Stimulated activated CD8-positive, alpha-beta memory T cell treated with anti-CD3 and anti-CD28 coated beads, Interleukin-2, amount 100 ng/mL, for 48 hours (primary cell): ENCODE measurements at regions not wholly inside any gene's neighbourhood (a gene's known extent, or its start where the extent isn't known, plus 50 kb on each side); places are given as distances from the start of the nearest gene placed in this dataset.
"Not testable (repeated sequence)": the region's sequence is repeated elsewhere in the genome, so short reads cannot be mapped to it uniquely, and the experiment has no call there.

Experiments
- DNase-seq, 2 donors: peaks; one replicate each; pipeline ENCODE4 v3.0.0-alpha.2; 2020; ENCODE audit warnings: low read depth in 2 of 2

DNA sequence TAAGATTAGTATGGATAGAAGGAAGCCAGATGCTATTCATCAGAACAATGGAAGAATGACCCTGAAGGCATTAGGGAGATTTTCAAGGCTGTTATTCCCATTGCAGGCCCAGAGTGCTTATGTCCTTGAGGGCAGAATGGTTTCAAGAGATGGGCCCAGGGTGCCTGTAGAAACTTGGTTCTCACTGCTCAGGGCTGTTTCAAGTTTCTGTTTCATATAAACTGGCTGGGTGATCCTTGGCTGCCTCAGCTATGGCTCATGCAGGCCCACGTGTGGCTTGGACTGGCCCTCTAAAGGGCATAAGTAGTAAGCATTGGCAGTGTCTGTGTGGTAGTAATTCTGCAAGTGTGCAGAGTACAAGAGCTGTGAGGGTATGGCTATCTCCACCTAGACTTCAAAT lies 540.9 kb upstream of the MAN1A1 start:
- no peak for DNase-seq

DNA sequence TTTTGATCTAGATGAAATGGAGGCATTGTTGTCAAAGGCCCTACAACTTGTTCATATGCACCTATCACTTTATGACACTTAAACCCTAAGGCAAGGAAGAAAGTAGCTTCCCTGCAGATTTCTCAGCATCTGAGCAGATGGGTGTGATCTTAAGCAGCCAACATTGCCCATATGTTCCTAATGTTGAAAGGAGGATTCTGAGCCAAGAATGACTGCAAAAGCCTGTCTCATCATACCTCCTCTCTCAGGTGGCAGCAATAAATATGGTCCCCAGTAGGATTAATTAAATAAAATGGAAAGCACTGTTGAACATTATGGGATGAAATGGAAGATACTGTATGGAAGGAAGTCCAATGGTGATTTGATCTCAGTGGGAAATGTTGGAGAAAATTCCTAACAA lies 538.1 kb upstream of the MAN1A1 start:
- no peak for DNase-seq

DNA sequence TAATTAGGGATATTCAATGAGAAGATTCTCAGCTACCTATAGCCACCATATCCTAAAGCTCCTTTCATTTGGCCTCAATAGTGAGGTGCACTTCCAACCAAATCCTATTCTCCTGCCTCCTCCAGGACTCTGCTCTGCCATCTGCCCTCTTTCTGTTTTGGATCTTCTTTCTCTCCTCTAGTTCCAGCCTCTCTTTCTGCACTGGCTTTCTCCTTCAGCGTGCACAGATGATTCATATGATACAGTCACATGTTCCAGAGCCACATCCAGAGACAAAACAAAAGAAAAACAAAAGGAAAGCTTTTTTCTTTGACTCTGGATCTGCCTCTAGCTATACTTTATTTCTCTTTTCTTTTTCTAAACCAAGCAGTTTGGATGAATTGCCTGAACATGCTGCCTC lies 531.9 kb upstream of the MAN1A1 start:
- DNase-seq = no peak

DNA sequence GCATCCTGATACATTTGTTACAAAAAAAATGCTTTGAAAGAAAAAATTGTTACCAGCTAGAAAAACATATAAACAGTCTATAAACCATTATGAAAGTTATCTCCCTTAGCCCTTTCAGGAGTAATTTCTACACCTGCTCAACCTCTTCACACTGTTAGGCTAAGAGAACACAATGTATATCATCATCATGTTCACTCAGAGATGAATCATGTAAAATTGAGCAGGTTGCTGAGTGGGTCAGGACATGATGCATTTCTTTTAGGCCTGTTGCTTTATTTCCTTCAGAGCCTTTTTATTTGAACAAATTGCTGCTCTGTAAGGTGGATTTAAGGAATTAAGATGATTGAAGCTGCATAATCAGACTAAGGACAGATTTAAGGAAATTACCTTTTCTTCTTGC lies 531.3 kb upstream of the MAN1A1 start:
- DNase-seq = no peak

DNA sequence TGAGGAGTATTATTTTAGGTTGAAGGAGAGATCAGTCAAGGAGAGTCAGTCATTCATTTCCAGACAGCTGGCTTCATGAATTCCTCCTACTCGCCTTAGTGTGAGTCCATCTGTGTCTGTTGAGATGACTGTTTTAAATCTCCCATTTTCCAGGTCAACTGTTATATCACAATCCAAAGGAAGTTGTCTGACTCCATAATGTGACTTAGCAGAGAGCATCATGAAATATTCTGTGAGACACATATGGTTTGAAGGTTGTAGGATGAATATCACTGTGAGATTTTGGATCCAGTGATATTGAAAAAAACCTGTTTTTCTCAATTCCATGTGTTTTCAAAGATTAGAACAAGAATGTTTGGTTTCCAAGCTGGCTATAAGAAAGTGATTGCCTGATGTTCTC lies 530.2 kb upstream of the MAN1A1 start:
- DNase-seq = no peak

DNA sequence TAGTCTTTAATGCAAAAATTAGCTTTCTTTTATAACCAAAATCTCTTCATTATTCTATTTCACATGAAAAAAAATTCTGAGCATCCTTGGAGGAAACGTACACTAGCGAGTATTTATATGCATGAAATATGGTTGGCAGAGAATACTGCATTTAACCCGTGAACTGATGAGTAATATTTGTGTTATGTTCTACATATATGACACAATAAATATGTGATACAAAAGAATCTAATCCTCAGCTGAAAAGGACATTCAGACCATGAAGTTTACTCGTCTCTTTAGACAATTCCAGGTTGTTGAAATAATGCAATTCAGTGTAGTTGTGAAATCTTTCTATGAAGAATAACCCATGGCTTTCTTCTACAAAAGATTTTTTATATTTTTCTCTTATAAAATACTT lies 524.8 kb upstream of the MAN1A1 start:
- DNase-seq = no peak

DNA sequence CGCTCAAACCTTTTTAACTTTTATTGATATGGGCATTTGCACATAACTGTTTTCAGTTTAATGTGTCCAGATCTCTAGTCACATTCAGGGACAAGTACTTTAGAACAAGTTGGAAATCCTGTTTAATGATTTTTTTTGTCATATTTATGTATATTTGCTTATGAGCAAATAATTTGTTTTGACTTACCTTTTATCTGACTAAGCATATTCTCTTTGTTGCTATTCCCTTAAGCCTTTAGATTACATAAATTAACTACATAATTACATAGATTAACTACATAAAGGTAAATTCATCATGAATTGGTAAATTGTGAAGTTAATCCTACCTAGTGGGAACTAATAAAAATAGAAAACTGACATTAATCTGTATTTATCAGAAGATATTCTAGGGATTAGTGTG lies 523.5 kb upstream of the MAN1A1 start:
- DNase-seq = no peak

DNA sequence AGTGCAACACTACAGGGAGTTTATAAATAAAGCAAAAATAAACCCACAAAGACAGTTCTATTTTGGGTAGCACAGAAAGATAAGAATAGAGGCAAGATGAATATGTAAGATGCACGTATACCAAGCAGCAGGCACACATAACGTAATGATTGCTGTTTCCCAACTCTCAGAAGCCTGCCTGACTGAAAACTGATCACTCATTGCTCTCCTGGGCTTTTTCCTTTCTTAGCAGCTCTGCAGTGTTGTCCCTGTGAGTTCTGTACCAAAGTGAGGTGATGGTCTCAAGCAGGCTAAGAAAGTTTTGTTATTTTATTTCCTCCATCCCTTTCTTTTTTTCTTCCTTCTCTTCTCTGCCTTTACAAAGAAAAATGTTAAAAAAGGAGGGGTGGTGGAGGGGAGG lies 522.0 kb upstream of the MAN1A1 start:
- no peak for DNase-seq

DNA sequence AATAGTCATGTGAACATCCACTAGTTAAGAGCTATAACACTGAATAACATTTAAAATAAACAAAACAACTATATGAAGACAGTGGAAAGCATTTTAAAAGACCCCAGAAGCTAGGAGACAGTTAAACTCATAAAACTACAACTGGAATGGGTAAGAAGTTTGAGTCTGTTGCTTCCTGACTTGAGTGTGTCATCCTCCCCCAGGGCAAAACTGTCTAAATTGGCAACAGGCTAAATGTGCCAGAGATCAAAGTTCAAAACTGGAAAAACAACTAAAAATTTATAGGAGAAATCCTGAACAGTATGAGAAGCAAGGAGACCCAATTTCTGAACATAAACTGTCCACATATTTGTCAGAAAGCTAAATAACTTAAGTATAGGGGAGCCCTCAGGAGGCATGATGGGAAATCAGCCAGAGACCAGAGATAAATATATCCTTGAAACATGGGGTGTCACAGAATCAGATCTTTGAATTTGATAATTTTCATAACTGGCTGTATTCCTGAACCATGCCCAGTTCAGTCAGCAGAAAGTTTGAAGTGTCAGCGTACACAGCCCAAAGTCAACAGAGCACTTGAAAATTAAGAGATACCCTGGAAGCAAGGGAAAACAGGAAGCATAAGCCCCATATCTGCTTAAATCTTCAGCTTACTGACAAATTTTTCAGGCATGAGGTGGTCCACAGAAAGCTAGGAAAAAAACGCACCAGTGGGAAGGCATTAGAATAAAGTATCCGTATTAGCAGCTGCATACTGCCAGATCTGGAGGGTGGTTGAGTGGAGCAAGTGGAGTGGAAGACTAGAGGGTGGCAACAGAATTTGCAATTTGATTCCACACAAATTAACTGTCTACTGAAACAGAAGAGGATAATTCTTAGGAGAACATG lies 516.1 kb upstream of the MAN1A1 start:
- no peak for DNase-seq

DNA sequence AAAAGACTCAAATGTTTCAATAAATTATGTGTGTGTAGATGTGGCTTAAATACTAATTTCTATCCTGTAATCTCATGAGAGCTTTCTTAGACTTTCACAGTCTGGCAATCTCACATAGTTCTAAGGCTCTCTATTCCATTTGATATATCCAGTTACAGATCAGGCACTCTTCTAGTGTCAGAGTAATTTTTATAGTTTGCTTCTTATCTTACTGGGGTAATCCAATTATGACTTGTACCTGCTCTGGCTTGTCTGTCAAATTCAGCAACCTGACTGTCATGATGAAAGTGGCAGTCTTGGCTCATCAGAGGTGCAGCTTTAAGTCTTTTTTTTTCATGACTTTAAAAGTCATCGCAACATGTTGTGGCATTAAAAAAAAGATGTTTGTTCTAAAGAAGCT lies 513.2 kb upstream of the MAN1A1 start:
- DNase-seq = no peak

DNA sequence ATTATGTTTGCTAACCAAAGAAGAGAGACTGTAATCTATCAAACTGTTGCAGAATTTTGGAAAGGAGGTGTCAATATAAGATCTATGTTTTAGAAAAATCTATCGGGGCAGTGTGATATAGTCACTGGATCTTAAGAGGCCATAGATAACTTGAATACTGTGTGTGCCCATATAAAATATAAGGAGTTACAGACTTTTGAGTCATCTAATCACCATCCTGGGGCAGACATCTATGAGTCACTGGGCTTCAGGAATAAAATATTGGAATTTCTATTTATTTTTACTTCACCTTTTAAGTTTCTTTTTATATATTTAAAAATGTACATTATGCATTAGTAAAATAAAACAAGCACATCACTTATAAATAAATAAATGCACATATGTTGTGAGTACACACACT lies 509.3 kb upstream of the MAN1A1 start:
- DNase-seq = no peak

DNA sequence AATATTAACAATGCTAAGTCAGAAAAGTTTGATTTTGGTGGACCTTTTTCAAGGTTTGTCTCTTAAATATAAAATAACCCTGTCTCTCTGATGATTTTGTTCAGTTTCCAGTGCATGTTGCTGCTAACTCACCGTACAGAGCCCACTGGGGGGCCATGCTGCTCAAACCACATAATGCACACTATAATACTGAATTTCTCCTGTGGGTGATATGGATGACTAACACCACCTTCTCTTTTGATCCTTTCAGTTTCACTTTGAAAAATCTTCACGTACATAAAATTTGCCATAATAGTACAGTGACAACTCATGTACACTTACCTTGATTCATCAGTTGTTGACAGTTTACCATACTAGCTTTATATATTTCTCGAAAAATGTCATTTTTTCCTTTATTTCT lies 506.6 kb upstream of the MAN1A1 start:
- peak; percentile 4 for DNase-seq

DNA sequence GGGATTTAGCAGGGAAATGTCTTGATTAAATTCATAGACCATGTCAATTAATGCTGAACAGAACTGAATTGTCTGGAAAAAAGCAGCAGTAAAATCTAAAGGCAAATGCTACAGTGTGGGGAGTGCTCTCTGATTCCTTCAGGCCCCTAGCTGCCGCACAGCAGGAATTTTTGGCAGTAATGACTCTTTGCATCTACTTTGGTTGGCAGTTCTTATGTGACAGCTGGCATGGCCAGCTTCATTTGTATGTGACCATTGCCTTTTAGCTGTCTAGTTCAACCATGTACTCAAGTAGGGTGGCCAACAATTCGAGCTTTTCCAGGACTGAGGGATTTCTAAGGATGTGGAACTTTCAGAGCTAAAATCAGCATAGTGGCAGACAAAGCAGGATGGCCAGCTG lies 499.1 kb upstream of the MAN1A1 start:
- no peak for DNase-seq

DNA sequence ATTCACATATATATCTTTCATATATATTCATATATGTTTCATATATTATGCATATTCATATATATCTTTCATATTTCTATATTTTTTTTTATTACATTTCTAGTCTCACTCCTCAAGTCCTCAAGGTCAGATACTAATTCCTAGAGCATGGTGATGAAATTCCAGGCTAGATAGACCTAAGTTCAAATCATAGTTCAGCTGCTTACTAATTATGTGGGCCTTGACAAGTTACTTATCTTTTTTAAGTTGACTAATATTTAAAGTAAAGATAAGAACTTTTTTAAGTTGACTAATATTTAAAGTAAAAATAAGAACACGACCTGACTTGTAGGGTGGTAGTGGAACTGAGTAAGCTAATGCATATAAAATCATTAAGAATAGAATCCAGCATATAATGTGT lies 495.6 kb upstream of the MAN1A1 start:
- no peak for DNase-seq

DNA sequence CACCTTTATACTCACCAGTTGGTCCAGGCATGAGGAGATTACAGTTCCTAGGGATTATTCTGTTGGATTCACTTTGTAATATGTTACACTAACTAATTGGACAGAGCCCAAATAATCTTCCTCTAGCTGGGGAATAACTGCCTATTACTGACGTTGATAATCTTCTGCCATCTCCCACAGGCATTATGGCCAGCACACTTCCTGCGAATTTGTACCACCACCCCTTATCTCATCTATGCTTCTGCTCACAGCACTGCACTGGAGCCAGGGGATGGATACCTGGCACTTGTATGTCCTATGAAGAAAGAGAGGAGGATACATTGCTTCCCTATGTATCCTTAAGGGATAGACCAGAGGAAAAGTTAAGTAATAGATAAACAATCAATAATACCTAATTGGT lies 494.8 kb upstream of the MAN1A1 start:
- no peak for DNase-seq

DNA sequence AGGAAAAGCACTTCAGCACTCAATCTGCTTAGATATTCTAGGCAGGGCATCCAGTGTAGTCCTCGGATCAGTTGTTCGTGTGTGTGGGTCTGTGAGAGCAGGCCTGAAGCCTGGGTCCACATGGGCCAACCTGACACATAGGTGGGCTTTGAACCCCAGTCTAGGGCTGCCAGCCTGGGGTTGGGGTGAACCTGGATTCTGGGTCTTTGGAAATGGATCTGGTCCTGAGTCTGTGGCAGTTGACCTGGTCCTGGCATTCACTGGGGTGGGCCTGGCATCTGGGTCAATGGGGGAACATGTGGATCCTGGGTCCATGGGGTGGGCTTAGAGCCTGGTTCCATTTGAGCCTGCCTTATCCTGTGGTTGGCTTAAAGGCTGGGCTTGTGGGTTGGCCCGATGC lies 492.6 kb upstream of the MAN1A1 start:
- no peak for DNase-seq

DNA sequence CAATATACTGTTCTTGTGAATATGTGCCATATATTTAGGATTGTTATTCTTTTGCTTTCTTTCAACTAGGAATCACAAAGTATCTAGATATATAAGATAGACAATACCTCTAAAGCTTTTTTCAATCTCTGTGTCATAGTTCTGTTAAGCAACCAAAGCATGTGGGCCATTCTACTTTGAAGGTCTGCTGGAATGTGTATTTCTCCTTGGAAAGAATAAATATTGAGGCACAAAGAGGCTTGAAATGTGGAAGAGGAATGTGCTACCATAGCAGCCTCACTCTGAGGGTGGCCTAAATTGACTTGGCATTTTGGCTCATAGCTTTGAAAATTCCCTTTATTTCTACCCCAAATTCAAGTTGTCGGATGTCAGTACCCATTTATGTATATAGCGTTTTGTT lies 488.5 kb upstream of the MAN1A1 start:
- DNase-seq = no peak

DNA sequence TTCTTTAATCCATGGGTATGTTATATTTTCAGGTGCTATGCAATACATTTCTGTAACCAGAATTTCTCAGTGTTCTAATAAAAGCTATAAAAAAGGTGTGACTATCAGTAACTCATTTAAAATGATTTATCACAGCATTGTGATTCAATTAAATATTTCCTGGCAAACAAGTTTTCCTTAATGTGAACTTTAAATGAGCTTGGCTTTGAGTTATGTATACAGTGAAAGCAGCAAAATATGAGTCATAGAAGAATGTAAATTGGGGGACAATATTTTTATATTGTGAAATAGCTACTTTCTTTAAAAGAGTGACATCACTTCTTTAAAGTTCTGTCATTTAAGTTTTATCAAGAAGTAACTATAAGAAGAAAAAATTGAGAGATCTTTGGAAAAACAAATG lies 484.9 kb upstream of the MAN1A1 start:
- no peak for DNase-seq

DNA sequence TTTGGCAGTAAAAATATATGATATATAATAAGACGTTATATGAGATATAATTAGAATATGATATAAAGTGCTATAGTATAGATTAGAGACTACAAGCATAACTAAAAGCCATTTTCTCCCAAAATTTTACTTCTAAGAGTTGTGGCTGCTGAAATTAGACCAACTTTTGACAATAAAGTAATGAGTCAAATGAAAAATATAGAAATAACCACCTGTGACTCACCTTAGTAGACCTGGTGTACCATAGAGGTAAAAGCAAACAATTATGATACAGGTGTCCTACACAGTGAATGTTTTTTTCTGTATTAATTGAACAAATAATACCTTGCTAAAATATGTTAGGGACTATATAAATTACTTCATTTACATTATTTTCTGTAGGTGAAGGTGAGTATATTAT lies 482.9 kb upstream of the MAN1A1 start:
- no peak for DNase-seq

DNA sequence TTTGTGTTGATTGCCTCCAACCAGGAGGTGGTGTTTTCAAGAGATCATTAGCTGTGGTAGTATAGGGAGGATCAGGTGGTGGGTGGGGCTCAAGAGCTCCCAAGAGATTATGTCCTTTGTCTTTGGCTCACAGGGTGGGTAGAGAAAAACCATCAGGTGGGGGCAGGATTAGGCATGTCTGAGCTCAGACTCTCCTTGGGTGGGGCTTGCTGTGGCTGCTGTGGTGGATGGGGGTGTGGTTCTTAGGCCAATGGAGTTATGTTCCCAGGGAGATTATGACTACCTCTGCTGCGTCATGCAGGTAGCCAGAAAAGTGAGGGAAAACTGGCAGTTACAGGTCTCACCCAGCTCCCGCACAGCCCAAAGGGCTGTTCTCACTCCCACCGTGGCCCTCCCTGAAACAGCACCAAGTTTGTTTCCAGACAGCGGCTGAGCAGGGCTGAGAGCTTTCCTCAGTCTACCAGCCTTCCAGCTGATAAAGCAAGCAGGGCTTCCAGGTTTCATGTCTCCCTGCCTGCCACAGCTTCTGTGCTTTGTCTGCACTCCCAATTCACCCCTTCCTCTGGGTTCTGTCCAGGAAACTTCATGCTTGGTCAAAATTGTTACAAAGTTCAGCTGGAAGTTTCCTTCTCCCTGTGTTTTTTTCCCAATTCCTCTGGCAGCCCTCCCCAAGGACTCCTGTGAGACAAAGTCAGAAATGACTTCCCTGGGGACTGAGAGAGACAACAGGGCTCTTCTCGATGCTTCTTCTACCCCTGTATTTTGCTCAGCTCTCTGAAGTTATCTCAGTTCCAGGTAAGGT lies 481.1 kb upstream of the MAN1A1 start:
- no peak for DNase-seq

DNA sequence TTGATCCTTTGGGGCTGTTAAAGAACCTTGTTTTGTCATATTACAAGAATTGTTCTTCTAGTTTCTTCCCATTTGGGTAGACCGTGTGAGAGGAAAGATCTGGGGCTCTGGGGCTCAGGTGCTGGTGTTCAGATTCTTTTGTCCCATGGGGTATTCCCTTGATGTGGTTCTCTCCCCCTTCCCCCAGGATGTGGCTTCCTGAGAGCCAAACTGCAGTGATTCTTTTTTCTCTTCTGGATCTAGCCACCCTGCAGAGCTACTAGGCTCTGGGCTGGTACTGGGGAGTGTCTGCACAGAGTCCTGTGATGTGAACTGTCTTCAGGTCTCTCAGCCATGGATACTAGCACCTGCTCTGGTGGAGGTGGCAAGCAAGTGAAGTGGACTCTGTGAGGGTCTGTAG lies 480.5 kb upstream of the MAN1A1 start:
- no peak for DNase-seq

DNA sequence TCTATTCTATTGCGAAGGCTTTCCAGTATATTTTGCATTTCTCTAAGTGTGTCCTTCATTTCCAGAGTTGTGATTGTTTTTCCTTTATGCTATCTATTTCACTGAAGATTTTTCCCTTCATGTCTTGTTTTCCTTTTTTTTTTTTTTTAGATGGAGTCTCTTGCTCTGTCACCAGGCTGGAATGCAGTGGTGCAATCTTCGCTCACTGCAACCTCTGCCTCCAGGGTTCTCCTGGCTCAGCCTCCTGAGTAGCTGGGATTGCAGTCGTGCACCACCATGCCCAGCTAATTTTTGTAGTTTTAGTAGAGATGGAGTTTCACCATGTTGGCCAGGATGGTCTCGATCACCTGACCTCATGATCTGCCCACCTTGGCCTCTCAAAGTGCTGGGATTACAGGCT lies 479.9 kb upstream of the MAN1A1 start:
- not testable (repeated sequence) for DNase-seq

DNA sequence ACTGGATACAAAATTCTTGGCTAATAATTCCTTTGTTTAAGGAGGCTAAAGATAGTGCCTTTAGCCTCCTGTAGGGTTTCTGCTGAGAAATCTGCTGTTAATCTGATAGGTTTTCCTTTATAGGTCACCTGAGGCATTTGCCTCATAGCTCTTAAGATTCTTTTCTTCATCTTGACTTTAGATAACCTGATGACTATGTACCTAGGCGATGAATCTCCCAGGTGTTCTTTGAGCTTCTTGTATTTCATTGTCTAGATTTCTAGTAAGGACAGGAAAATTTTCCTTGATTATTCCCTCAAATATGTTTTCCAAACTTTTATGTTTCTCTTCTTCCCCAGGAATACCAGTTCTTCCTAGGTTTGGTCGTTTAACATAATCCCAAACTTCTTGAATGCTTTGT lies 479.4 kb upstream of the MAN1A1 start:
- no peak for DNase-seq
